ENCODE measurements at regions not wholly inside any gene's neighbourhood (a gene's known extent, or its start where the extent isn't known, plus 50 kb on each side); places are given as distances from the start of the nearest gene placed in this dataset.

- H3K27ac ChIP-seq (ENCODE audit: low read depth, low read length, poor library complexity, severe bottlenecking) = no peak overlapping the region
- POLR2A ChIA-PET = interaction anchor here (0.7 kb wide), 1 partner anchor 22 kb away, joined by 3 read pairs; no protein-coding TSS in a partner anchor
- BruUV-seq (replicated peaks) = no TSS peak
- CTCF ChIA-PET (ENCODE audit: unreplicated experiment) = no interaction called here
- H3K4me3 ChIP-seq (ENCODE audit: low read depth, low read length, poor library complexity, severe bottlenecking) = no peak overlapping the region
- no peaks in the 10 kb centered on the region for H4K20me1 ChIP-seq (ENCODE audit: insufficient read depth, low read length)
- TF ChIP-seq CTCF (conservative IDR thresholded peaks at IDR 0.05; ENCODE audit: low read length) (no peak), EZH2phosphoT487 (IDR thresholded peaks at IDR 0.05; ENCODE audit: borderline replicate concordance, low read depth, low read length) (no peak)
- H3K4me2 ChIP-seq (ENCODE audit: low read length) = no peak overlapping the region
- no peaks in the 10 kb centered on the region for H3K4me1 ChIP-seq (ENCODE audit: insufficient read depth, low read length, poor library complexity, severe bottlenecking)
- intact Hi-C loops (cut with micrococcal nuclease; ENCODE audit: unreplicated experiment) = no loop called here
- no peaks in the 10 kb centered on the region for H3K36me3 ChIP-seq (ENCODE audit: insufficient read depth, low read length)
- no peak overlapping the region for H2AFZ ChIP-seq (ENCODE audit: low read length)
- no peak for DNase-seq (ENCODE audit: low spot score)
- no peaks in the 10 kb centered on the region for H3K9me3 ChIP-seq (ENCODE audit: low read length)
- H3K79me2 ChIP-seq (ENCODE audit: insufficient read depth, low read depth, low read length) = no peaks in the 10 kb centered on the region
- H3K9me2 ChIP-seq (ENCODE audit: insufficient read depth, low read length) = no peaks in the 10 kb centered on the region
These were observed 60.5 kb upstream of the C1GALT1C1 start for GRCh38 chrX:120690344-120690743.

- H3K9me2 ChIP-seq (ENCODE audit: insufficient read depth, low read length) = no peaks in the 10 kb centered on the region
- CTCF ChIA-PET (ENCODE audit: unreplicated experiment) = no interaction called here
- peak overlapping the region; percentile 9; the same call in 1 of the 2 replicates for H2AFZ ChIP-seq (ENCODE audit: low read length)
- no peaks in the 10 kb centered on the region for H3K9me3 ChIP-seq (ENCODE audit: low read length)
- POLR2A ChIA-PET = interaction anchor here (0.6 to 0.7 kb wide), 2 partner anchors 44 to 73 kb away, joined by 3 read pairs; no protein-coding TSS in a partner anchor
- H4K20me1 ChIP-seq (ENCODE audit: insufficient read depth, low read length) = no peaks in the 10 kb centered on the region
- no peak overlapping the region for H3K27ac ChIP-seq (ENCODE audit: low read depth, low read length, poor library complexity, severe bottlenecking)
- TF ChIP-seq EZH2phosphoT487 (IDR thresholded peaks at IDR 0.05; ENCODE audit: borderline replicate concordance, low read depth, low read length) (no peak), CTCF (conservative IDR thresholded peaks at IDR 0.05; ENCODE audit: low read length) (no peak)
- H3K36me3 ChIP-seq (ENCODE audit: insufficient read depth, low read length) = no peaks in the 10 kb centered on the region; the same call in 1 of the 2 replicates
- H3K4me1 ChIP-seq (ENCODE audit: insufficient read depth, low read length, poor library complexity, severe bottlenecking) = no peaks in the 10 kb centered on the region
- DNase-seq (ENCODE audit: low spot score) = no peak
- no TSS peak for BruUV-seq (replicated peaks)
- intact Hi-C loops (cut with micrococcal nuclease; ENCODE audit: unreplicated experiment) = no loop called here
- no peak overlapping the region for H3K4me3 ChIP-seq (ENCODE audit: low read depth, low read length, poor library complexity, severe bottlenecking)
- no peak overlapping the region for H3K4me2 ChIP-seq (ENCODE audit: low read length)
- no peaks in the 10 kb centered on the region for H3K79me2 ChIP-seq (ENCODE audit: insufficient read depth, low read depth, low read length)
These were observed 50.2 kb upstream of the C1GALT1C1 start for GRCh38 chrX:120680090-120680489.

All from OCI-LY7 (cell line).